Gastrocnemius medialis (tissue), 4 donors: ENCODE measurements at regions not wholly inside any gene's neighbourhood (a gene's known extent, or its start where the extent isn't known, plus 50 kb on each side); places are given as distances from the start of the nearest gene placed in this dataset.

Experiments used
- ATAC-seq, 2 donors: fragments of 150-250 bp; one replicate each; pipeline ENCODE4 v1.9.1; 2016
- DNase-seq, 2 donors: peaks; one replicate each; pipeline ENCODE4 v3.0.0-alpha.2; 2019
- H3K27ac ChIP-seq, 4 donors: fragments of 200-600 bp; sonication (generic); 1 replicate in 1 of 4; 2 replicates in 3 of 4; pipeline ENCODE4 v1.5.1; 2016 to 2018; ENCODE audit warnings: mild to moderate bottlenecking in 2 of 4, moderate library complexity in 1 of 4
- H3K27me3 ChIP-seq, 3 donors: fragments of 200-600 bp; sonication (generic) in 2 of 3; 1 replicate in 1 of 3; 2 replicates in 2 of 3; pipeline versions ENCODE4 v1.5.1 to v1.6.0; 2016 to 2019; ENCODE audit warnings: mild to moderate bottlenecking in 1 of 3, moderate library complexity in 1 of 3
- H3K36me3 ChIP-seq, 2 donors: fragments of 200-600 bp; sonication (generic) in 1 of 2; one replicate each; pipeline ENCODE4 v1.5.1; 2017 to 2018
- H3K4me1 ChIP-seq, 2 donors: fragments of 200-600 bp; sonication (generic) in 1 of 2; one replicate each; pipeline ENCODE4 v1.5.1; 2016 to 2017; ENCODE audit warnings: mild to moderate bottlenecking in 2 of 2
- H3K4me3 ChIP-seq, 4 donors: fragments of 200-600 bp; sonication (generic) in 3 of 4; 1 replicate in 1 of 4; 2 replicates in 3 of 4; pipeline ENCODE4 v1.5.1; 2016 to 2019; ENCODE audit warnings: mild to moderate bottlenecking in 2 of 4
- H3K9me3 ChIP-seq, 3 donors: fragments of 200-600 bp; sonication (generic) in 2 of 3; 1 replicate in 1 of 3; 2 replicates in 2 of 3; pipeline ENCODE4 v1.5.1; 2016 to 2019
- POLR2A ChIP-seq, 2 donors: fragments of 450-650 bp; IDR thresholded peaks; one replicate each; pipeline ENCODE4 v1.6.1; 2017; ENCODE audit warnings: antibody characterized with exemption in 2 of 2, mild to moderate bottlenecking in 2 of 2, moderate library complexity in 2 of 2
- in situ Hi-C, 4 donors: fragments of 200-750 bp; cut with MboI; loops; one replicate each; pipeline versions ENCODE4 v1.15.0 to v1.8.0; 2017; ENCODE audit warnings: low sequenced_read_pairs in 4 of 4
- intact Hi-C: fragments of 100-400 bp; cut with DNase I; formaldehyde crosslinking; loops from one replicate; pipeline ENCODE4 v1.15.1; 2023; ENCODE audit warnings: low total_unique reads
- TF ChIP-seq, protein P1 (sequence below), 5 experiments: fragments of 450-650 bp in 3 of 5; fragments of 200-600 bp in 2 of 5; sonication (generic) in 2 of 5; IDR thresholded peaks in 4 of 5; conservative IDR thresholded peaks in 1 of 5; 1 replicate in 4 of 5; 2 replicates in 1 of 5; pipeline ENCODE4 v1.5.1; 2016 to 2019; ENCODE audit warnings: antibody characterized with exemption in 5 of 5, mild to moderate bottlenecking in 3 of 5, moderate library complexity in 3 of 5

DNA sequence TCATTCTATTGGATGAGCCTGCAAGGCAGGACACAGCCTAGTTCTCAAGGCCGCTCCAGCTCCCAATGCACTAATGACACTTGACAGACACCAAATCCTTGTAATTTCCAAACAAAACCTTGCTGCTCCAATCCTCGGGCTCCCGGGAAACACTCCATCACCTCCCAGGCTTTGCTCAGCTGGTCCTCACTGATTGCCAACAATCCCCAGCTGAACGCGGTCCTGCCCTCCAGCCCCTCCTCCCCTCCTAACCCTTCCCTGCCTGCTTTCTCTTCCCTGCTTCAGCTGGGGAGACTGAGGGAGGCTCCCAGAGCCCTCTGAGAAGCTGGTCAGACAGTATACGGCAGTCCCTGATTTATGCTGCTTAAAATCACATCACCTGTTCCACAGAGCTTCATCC lies 114.4 kb upstream of the TNR start:
- in situ Hi-C loops (no loop called here), intact Hi-C loops (no loop called here)
- no peaks in the 10 kb centered on the region for H3K36me3 ChIP-seq
- TF ChIP-seq, protein P1, sequence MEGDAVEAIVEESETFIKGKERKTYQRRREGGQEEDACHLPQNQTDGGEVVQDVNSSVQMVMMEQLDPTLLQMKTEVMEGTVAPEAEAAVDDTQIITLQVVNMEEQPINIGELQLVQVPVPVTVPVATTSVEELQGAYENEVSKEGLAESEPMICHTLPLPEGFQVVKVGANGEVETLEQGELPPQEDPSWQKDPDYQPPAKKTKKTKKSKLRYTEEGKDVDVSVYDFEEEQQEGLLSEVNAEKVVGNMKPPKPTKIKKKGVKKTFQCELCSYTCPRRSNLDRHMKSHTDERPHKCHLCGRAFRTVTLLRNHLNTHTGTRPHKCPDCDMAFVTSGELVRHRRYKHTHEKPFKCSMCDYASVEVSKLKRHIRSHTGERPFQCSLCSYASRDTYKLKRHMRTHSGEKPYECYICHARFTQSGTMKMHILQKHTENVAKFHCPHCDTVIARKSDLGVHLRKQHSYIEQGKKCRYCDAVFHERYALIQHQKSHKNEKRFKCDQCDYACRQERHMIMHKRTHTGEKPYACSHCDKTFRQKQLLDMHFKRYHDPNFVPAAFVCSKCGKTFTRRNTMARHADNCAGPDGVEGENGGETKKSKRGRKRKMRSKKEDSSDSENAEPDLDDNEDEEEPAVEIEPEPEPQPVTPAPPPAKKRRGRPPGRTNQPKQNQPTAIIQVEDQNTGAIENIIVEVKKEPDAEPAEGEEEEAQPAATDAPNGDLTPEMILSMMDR (IDR thresholded peaks at IDR 0.05 in 4 of 5, conservative IDR thresholded peaks at IDR 0.05 in 1 of 5) = no peak
- TF ChIP-seq POLR2A (IDR thresholded peaks at IDR 0.05) = no peak
- H3K27me3 ChIP-seq = no peaks in the 10 kb centered on the region
- no peak overlapping the region for H3K27ac ChIP-seq
- H3K4me1 ChIP-seq = no peaks in the 10 kb centered on the region
- H3K9me3 ChIP-seq = no peaks in the 10 kb centered on the region
- no peak overlapping the region for H3K4me3 ChIP-seq
- ATAC-seq = no peak
- no peak for DNase-seq

DNA sequence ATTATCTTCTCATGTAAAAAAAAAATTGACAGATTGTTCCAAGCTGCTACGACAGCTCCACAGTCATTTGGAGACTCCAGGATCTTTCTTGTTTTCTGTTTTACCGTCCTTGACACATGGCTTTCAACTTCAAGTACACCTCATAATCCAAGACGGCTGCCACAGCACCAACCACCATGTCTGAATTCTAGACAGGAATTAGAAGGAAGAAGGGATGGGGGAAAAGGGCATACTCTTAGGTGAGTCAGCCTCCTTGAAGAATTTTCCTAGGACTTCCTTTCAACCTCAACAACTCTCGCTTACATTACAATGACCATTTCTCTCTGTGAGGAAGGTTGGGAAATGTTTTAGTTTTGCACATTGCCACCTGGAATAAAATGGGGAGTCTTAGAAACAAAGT lies 110.3 kb upstream of the TNR start:
- H3K27me3 ChIP-seq = no peaks in the 10 kb centered on the region
- no peaks in the 10 kb centered on the region for H3K4me1 ChIP-seq
- H3K4me3 ChIP-seq = no peak overlapping the region
- ATAC-seq = no peak
- H3K36me3 ChIP-seq = no peaks in the 10 kb centered on the region
- intact Hi-C loops = no loop called here
- no peak overlapping the region for H3K27ac ChIP-seq
- TF ChIP-seq, protein P1 (IDR thresholded peaks at IDR 0.05 in 4 of 5, conservative IDR thresholded peaks at IDR 0.05 in 1 of 5) = no peak
- no peak for TF ChIP-seq POLR2A (IDR thresholded peaks at IDR 0.05)
- DNase-seq = no peak
- no peaks in the 10 kb centered on the region for H3K9me3 ChIP-seq
- in situ Hi-C loops = no loop called here

DNA sequence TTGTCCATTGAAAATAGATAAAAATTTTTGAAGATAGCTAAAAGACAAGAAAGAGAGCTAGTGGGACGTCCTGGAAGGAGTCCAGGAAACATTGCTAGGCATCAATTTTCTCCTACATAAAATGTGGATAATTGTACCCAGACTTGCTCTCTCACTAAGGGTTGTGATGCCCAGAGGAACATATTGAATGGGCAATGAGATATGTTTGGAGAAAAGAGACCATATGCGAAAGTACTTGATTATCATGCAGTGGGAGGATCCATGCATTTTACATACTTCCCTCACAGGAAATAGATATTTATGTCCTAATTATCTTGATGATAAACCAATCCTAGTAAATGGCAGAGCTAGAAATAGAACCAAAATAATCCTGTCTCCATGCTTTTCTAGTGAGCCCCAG lies 108.4 kb upstream of the TNR start:
- no peak overlapping the region for H3K27ac ChIP-seq
- no peaks in the 10 kb centered on the region for H3K36me3 ChIP-seq
- no peak for DNase-seq
- in situ Hi-C loops = no loop called here
- no peaks in the 10 kb centered on the region for H3K27me3 ChIP-seq
- H3K4me3 ChIP-seq = no peak overlapping the region
- intact Hi-C loops = no loop called here
- H3K4me1 ChIP-seq = no peaks in the 10 kb centered on the region
- no peaks in the 10 kb centered on the region for H3K9me3 ChIP-seq
- no peak for ATAC-seq
- TF ChIP-seq POLR2A (IDR thresholded peaks at IDR 0.05) = no peak
- TF ChIP-seq, protein P1 (IDR thresholded peaks at IDR 0.05 in 4 of 5, conservative IDR thresholded peaks at IDR 0.05 in 1 of 5) = no peak

DNA sequence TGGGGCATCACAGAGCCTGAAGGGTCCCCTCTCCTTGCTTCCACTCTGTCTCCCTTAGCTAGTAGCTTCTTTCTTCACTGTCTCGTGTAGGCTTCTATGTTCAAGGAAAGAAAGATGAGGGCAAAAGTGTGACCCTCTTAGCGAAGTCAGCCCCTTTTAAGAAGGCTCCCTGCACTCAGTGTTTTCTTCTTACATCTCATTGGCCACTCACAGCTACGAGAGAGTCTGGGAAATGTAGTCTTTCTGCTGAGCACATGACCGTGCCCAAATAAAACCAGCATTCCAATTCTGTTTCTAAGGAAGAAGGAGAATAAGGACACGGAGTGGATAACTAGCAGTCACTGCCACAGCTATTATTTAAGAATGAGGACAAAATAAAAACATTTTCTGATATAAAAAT lies 104.9 kb upstream of the TNR start:
- no peak overlapping the region for H3K27ac ChIP-seq

DNA sequence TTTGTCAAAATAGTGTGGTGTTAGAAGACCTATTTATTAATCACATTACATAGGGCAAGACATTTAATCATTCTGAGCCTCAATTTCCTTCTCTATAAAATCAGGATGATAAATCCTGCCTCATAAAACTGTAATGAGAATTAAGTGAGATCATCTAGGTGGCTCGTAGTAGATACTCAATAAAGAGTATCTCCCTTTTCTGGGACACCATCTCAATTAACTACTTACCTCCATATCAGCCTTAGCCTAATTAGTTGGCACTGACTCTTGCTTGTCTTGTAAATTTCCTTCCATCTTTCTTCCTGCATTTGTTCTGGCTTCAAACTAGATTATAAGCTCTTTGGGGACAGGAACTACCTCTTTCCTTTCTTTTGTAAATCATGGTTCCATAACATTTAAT lies 102.6 kb upstream of the TNR start:
- ATAC-seq = no peak
- no peak overlapping the region for H3K4me3 ChIP-seq
- H3K36me3 ChIP-seq = no peaks in the 10 kb centered on the region
- no peak for TF ChIP-seq POLR2A (IDR thresholded peaks at IDR 0.05)
- in situ Hi-C loops (no loop called here), intact Hi-C loops (no loop called here)
- H3K4me1 ChIP-seq = no peaks in the 10 kb centered on the region
- DNase-seq = no peak
- no peaks in the 10 kb centered on the region for H3K9me3 ChIP-seq
- H3K27ac ChIP-seq = no peak overlapping the region
- no peaks in the 10 kb centered on the region for H3K27me3 ChIP-seq

More for the DNA sequence above, 104.9 kb upstream of the TNR start:
- ATAC-seq (no peak), DNase-seq (no peak)
- in situ Hi-C loops (no loop called here), intact Hi-C loops (no loop called here)
- Histone ChIP-seq H3K9me3 (no peaks in the 10 kb centered on the region), H3K36me3 (no peaks in the 10 kb centered on the region), H3K27me3 (no peaks in the 10 kb centered on the region), H3K4me3 (no peak overlapping the region), H3K4me1 (no peaks in the 10 kb centered on the region)
- TF ChIP-seq, protein P1 (IDR thresholded peaks at IDR 0.05 in 4 of 5, conservative IDR thresholded peaks at IDR 0.05 in 1 of 5) = no peak
- no peak for TF ChIP-seq POLR2A (IDR thresholded peaks at IDR 0.05)
